HepG2 (cell line): ENCODE measurements at regions not wholly inside any gene's neighbourhood (a gene's known extent, or its start where the extent isn't known, plus 50 kb on each side); places are given as distances from the start of the nearest gene placed in this dataset.

Experiments
- ATAC-seq: fragments of 200-7000 bp; cut with Tn5 transposase; 3 replicates; pipeline ENCODE4 v1.9.1; 2020; ENCODE audit warnings: mild to moderate bottlenecking, moderate library complexity
- BruUV-seq: library from RNA; stranded (reverse); fragments of 400-500 nt; replicated peaks from 2 replicates; lab custom pipeline; 2021; lab: Mats Ljungman, UMichigan
- CTCF ChIA-PET: fragments of 300-600 bp; formaldehyde crosslinking; extraction: SDS; loops from one replicate; lab custom pipeline; 2021; ENCODE audit warnings: low total read pairs, inconsistent platforms, low intra/inter-chr PET ratio; lab: Yijun Ruan, JAX
- POLR2A ChIA-PET: fragments of 350-600 bp; sonication (Branson Sonifier 250); formaldehyde crosslinking; loops from one replicate; lab custom pipeline; 2020; ENCODE audit warnings: antibody characterized with exemption, inconsistent platforms; lab: Yijun Ruan, JAX
- DNase-seq: peaks from one replicate; pipeline ENCODE4 v3.0.0-alpha.2; 2015; ENCODE audit warnings: low spot score
- FAIRE-seq: peaks from 3 replicates; lab custom pipeline; 2011; peaks lifted over from hg19 to GRCh38; lab: Jason Lieb, UNC
- H2AFZ ChIP-seq: one replicate; pipeline ENCODE4 v1.6.1; 2011; ENCODE audit warnings: low read length, inconsistent platforms
- H3K27ac ChIP-seq: fragments of 300-600 bp; 3 replicates; pipeline ENCODE4 v1.8.0; 2011; ENCODE audit warnings: mixed run types, mild to moderate bottlenecking, mixed read lengths, low read length, inconsistent platforms; ENCODE audit not compliant: insufficient read depth; ENCODE audit errors: extremely low read length
- H3K27me3 ChIP-seq, 2 experiments: fragments of 200-600 bp in 1 of 2; 2 replicates in 1 of 2; 3 replicates in 1 of 2; pipeline versions ENCODE4 v1.6.0 to v1.8.0; 2011; ENCODE audit warnings: low read length in 2 of 2, mild to moderate bottlenecking in 2 of 2, moderate library complexity in 2 of 2, inconsistent platforms in 1 of 2; ENCODE audit not compliant: insufficient read depth in 2 of 2, control insufficient read depth in 1 of 2
- H3K36me3 ChIP-seq, 2 experiments: fragments of 200-600 bp in 1 of 2; replicated peaks in 1 of 2; 2 replicates in 1 of 2; 3 replicates in 1 of 2; pipeline versions ENCODE4 v1.5.1 to v1.8.0; 2011; ENCODE audit warnings: low read length in 2 of 2, inconsistent platforms in 1 of 2; ENCODE audit not compliant: insufficient read depth in 2 of 2, control insufficient read depth in 1 of 2
- H3K4me1 ChIP-seq: 2 replicates; pipeline ENCODE4 v1.5.1; 2012; ENCODE audit warnings: low read length, inconsistent platforms; ENCODE audit not compliant: insufficient read depth
- H3K4me2 ChIP-seq: 2 replicates; pipeline ENCODE4 v1.6.0; 2011; ENCODE audit warnings: low read depth, low read length, inconsistent platforms
- H3K4me3 ChIP-seq, 3 experiments: fragments of 200-600 bp in 1 of 3; sonication (generic), shearing (Covaris generic) in 1 of 3; replicated peaks in 1 of 3; 2 replicates each; pipeline ENCODE4 v1.5.1; 2011 to 2016; ENCODE audit warnings: low read length in 3 of 3, inconsistent platforms in 2 of 3, low read depth in 2 of 3, mild to moderate bottlenecking in 2 of 3, control low read depth in 1 of 3, mixed read lengths in 1 of 3; ENCODE audit not compliant: insufficient read depth in 1 of 3
- H3K79me2 ChIP-seq: one replicate; pipeline ENCODE4 v1.6.1; 2011; ENCODE audit warnings: low read length, inconsistent platforms; ENCODE audit not compliant: insufficient read depth
- H3K9ac ChIP-seq: 2 replicates; pipeline ENCODE4 v1.6.0; 2011; ENCODE audit warnings: mild to moderate bottlenecking, low read depth, low read length, inconsistent platforms; ENCODE audit not compliant: insufficient read depth
- H3K9me3 ChIP-seq: 2 replicates; pipeline ENCODE4 v1.5.1; 2012; ENCODE audit warnings: mild to moderate bottlenecking, low read length
- H4K20me1 ChIP-seq: 2 replicates; pipeline ENCODE4 v1.6.0; 2011; ENCODE audit warnings: inconsistent platforms, mild to moderate bottlenecking, low read length, moderate library complexity; ENCODE audit not compliant: insufficient read depth
- BCL6 ChIP-seq: IDR thresholded peaks from 2 replicates; pipeline ENCODE4 v1.6.1; 2016; ENCODE audit warnings: missing genetic modification reagents, missing compliant biosample characterization
- POLR2AphosphoS5 ChIP-seq: IDR thresholded peaks from 2 replicates; pipeline ENCODE4 v1.6.1; 2012; ENCODE audit warnings: low read depth, low read length
- TCF12 ChIP-seq, 2 experiments: fragments of 450-650 bp in 1 of 2; sonication (generic) in 1 of 2; formaldehyde crosslinking in 1 of 2; IDR thresholded peaks; 2 replicates each; pipeline versions ENCODE4 v1.6.1 to v1.8.0; 2017 to 2022; ENCODE audit warnings: antibody characterized with exemption in 1 of 2, mild to moderate bottlenecking in 1 of 2, missing genetic modification reagents in 1 of 2, moderate library complexity in 1 of 2
- ZFY ChIP-seq: sonication (generic); formaldehyde crosslinking; IDR thresholded peaks from 2 replicates; pipeline ENCODE4 v1.4.0; 2020; ENCODE audit warnings: missing genetic modification reagents
- ZNF326 ChIP-seq: sonication (generic); formaldehyde crosslinking; IDR thresholded peaks from 2 replicates; pipeline ENCODE4 v1.4.0; 2020; ENCODE audit warnings: missing genetic modification reagents, borderline replicate concordance
- ZNF546 ChIP-seq: sonication (generic); formaldehyde crosslinking; conservative IDR thresholded peaks from 2 replicates; pipeline ENCODE4 v1.8.1; 2023; ENCODE audit warnings: mild to moderate bottlenecking, missing genetic modification reagents
- WGBS: methylation state at CpG from one replicate; pipeline ENCODE4 v1.1.6; 2017; ENCODE audit warnings: low lambda C conversion rate; 5-methylcytosine and 5-hydroxymethylcytosine counted together
- in situ Hi-C: cut with HindIII; loops from 2 replicates; pipeline ENCODE4 v1.10.0; 2017; ENCODE audit warnings: low pct_unique_long_range_greater_than_20kb; ENCODE audit not compliant: extremely low pct_ligation_motif_present
- intact Hi-C: fragments of 100-400 bp; cut with micrococcal nuclease; formaldehyde crosslinking; loops from one replicate; pipeline ENCODE4 v1.10.0; 2022; ENCODE audit not compliant: unreplicated experiment
- TF ChIP-seq, protein P1 (sequence below): sonication (generic); formaldehyde crosslinking; IDR thresholded peaks from 2 replicates; pipeline ENCODE4 v1.9.0; 2021; ENCODE audit warnings: missing genetic modification reagents, borderline replicate concordance
- TF ChIP-seq, protein P2 (sequence below), 2 experiments: fragments of 450-650 bp in 1 of 2; sonication (generic) in 1 of 2; formaldehyde crosslinking in 1 of 2; IDR thresholded peaks; 2 replicates each; pipeline versions ENCODE4 v1.6.1 to v1.8.0; 2016 to 2022; ENCODE audit warnings: antibody characterized with exemption in 1 of 2, mild to moderate bottlenecking in 1 of 2, missing genetic modification reagents in 1 of 2

DNA sequence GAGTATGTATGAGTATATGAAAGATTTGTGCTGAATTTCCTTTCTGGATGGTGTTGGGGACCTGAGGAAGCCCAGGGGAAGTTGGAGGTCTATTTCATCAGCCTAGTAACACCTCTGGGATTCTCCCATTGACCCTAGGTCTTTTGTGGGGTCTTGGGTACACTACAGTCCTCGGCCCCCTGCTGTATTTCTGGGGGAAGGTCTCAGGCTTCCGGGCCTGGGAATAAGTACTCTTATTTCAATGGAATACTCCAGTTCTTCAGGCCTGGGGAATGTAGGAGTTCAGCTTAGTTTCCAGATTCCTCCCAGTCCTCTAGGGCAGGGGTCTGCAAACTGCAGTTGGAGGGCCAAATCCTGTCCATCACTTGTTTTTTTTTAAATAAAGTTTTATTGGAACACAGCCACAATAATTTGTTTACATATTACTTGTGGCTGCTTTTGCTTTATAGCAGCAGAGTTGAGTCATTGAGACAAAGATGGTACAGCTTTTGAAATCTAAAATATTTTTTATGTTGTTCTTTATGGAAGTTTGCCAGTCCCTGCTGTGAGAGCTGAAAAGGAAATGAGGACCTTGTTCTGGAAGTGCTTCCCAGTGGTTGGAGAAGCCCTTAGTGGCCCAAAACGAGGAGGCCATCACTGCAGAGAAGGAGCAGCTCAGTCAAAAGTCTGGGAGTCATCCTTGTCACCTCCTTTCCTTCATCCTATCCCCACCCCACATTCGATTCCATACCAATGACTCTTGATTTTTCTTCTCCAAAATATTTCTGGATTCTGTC is 142.5 kb upstream of the HS3ST2 start:
- Histone ChIP-seq H3K36me3 (no peaks in the 10 kb centered on the region), H3K9me3 (no peaks in the 10 kb centered on the region), H3K27me3 (peaks cover 5 to 19% of the 10 kb centered on the region in 2 experiments; a peak in 4 of 5 replicates), H2AFZ (no peak overlapping the region), H3K4me1 (peaks cover 8% of the 10 kb centered on the region), H3K27ac (no peak overlapping the region), H3K79me2 (no peaks in the 10 kb centered on the region), H3K4me2 (no peak overlapping the region), H3K9ac (no peak overlapping the region), H4K20me1 (no peaks in the 10 kb centered on the region), H3K4me3 (no peak overlapping the region)
- POLR2A ChIA-PET: no interaction called here
- TF ChIP-seq TCF12 (IDR thresholded peaks at IDR 0.05): no peak
- no peak for TF ChIP-seq TCF12 (CRISPR knock-in tag; IDR thresholded peaks at IDR 0.05)
- TF ChIP-seq, protein P1, sequence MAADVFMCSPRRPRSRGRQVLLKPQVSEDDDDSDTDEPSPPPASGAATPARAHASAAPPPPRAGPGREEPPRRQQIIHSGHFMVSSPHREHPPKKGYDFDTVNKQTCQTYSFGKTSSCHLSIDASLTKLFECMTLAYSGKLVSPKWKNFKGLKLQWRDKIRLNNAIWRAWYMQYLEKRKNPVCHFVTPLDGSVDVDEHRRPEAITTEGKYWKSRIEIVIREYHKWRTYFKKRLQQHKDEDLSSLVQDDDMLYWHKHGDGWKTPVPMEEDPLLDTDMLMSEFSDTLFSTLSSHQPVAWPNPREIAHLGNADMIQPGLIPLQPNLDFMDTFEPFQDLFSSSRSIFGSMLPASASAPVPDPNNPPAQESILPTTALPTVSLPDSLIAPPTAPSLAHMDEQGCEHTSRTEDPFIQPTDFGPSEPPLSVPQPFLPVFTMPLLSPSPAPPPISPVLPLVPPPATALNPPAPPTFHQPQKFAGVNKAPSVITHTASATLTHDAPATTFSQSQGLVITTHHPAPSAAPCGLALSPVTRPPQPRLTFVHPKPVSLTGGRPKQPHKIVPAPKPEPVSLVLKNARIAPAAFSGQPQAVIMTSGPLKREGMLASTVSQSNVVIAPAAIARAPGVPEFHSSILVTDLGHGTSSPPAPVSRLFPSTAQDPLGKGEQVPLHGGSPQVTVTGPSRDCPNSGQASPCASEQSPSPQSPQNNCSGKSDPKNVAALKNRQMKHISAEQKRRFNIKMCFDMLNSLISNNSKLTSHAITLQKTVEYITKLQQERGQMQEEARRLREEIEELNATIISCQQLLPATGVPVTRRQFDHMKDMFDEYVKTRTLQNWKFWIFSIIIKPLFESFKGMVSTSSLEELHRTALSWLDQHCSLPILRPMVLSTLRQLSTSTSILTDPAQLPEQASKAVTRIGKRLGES: no peak
- 0 out of 2 replicates have a peak, but pooled peaks have one; percentile 38 for TF ChIP-seq ZNF546 (CRISPR knock-in tag)
- no peak for TF ChIP-seq POLR2AphosphoS5
- TF ChIP-seq ZFY (CRISPR knock-in tag): no peak
- no peak for TF ChIP-seq BCL6
- TF ChIP-seq, protein P2, sequence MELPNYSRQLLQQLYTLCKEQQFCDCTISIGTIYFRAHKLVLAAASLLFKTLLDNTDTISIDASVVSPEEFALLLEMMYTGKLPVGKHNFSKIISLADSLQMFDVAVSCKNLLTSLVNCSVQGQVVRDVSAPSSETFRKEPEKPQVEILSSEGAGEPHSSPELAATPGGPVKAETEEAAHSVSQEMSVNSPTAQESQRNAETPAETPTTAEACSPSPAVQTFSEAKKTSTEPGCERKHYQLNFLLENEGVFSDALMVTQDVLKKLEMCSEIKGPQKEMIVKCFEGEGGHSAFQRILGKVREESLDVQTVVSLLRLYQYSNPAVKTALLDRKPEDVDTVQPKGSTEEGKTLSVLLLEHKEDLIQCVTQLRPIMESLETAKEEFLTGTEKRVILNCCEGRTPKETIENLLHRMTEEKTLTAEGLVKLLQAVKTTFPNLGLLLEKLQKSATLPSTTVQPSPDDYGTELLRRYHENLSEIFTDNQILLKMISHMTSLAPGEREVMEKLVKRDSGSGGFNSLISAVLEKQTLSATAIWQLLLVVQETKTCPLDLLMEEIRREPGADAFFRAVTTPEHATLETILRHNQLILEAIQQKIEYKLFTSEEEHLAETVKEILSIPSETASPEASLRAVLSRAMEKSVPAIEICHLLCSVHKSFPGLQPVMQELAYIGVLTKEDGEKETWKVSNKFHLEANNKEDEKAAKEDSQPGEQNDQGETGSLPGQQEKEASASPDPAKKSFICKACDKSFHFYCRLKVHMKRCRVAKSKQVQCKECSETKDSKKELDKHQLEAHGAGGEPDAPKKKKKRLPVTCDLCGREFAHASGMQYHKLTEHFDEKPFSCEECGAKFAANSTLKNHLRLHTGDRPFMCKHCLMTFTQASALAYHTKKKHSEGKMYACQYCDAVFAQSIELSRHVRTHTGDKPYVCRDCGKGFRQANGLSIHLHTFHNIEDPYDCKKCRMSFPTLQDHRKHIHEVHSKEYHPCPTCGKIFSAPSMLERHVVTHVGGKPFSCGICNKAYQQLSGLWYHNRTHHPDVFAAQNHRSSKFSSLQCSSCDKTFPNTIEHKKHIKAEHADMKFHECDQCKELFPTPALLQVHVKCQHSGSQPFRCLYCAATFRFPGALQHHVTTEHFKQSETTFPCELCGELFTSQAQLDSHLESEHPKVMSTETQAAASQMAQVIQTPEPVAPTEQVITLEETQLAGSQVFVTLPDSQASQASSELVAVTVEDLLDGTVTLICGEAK (IDR thresholded peaks at IDR 0.05): peak; percentile 61
- TF ChIP-seq, protein P2 (CRISPR knock-in tag; IDR thresholded peaks at IDR 0.05): peak; percentile 96
- TF ChIP-seq ZNF326 (CRISPR knock-in tag): no peak
- intact Hi-C loops (no loop called here), in situ Hi-C loops (no loop called here)
- WGBS: 5% methylated on average over 4 of the region's 4 CpGs
- CTCF ChIA-PET: no interaction called here
- BruUV-seq: no TSS peak
- FAIRE-seq (no peak), ATAC-seq (no peak), DNase-seq (no peak)
